ENCODE measurements at regions not wholly inside any gene's neighbourhood (a gene's known extent, or its start where the extent isn't known, plus 50 kb on each side); places are given as distances from the start of the nearest gene placed in this dataset.
"Not testable (repeated sequence)": the region's sequence is repeated elsewhere in the genome, so short reads cannot be mapped to it uniquely, and the experiment has no call there.

DNA sequence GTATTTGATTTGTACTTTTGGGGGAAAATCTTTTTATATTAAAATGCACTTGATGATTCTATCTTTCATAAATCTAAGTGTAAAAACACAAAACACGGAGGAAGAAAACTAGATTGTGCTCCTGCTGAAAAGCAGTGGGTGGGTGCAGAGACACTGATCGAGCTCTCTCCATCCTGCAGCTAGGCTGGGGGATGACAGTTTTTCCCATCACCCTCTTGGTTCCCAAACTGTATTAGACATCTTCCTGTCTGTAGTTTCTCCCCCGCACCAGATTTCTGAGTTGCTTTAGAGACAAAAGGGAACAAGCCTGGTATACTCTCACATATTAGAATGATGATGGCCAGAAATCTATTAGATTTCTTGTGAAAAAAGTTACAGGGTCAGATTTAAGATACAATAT, 99.6 kb downstream of the FAM114A2 start:
- H3K4me3 Mint-ChIP-seq: no peak overlapping the region

DNA sequence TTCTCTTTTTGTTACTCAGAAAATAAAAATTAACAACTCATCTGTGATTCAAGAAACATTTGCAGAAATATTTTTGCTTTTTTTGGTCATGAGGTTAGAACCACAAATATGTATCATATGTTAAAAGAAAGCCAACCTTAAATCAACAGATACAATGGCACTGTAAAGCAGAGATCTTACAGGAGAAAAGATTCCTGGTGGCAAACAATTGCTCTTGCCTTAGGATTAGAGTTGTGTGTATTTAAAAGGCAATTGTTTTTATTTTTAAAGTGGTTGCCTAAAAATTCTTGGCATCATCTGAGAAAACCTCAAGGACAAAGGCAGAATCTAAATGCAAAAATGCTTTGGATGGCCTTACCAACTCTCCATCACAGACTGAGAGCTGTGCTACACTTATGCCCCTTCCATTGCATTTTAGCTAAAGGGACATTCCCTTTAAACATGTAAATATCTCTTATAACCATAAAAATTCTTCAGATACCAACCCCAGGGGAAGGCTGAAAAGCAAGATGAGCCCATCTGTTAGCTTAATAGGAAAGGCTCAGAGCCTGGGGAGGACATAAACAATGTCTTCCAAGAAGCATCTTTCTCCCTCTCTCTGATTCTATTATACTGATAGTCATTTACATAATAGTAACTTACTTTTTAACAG, 100.4 kb downstream of the FAM114A2 start:
- ATAC-seq (no peak), DNase-seq (no peak)
- intact Hi-C loops (cut with micrococcal nuclease): no loop called here
- H3K4me3 Mint-ChIP-seq: no peak overlapping the region
- H3K36me3 Mint-ChIP-seq (ENCODE audit: low read depth): no peaks in the 10 kb centered on the region
- H3K9me3 Mint-ChIP-seq: peaks cover 42% of the 10 kb centered on the region
- TF ChIP-seq, protein P1, sequence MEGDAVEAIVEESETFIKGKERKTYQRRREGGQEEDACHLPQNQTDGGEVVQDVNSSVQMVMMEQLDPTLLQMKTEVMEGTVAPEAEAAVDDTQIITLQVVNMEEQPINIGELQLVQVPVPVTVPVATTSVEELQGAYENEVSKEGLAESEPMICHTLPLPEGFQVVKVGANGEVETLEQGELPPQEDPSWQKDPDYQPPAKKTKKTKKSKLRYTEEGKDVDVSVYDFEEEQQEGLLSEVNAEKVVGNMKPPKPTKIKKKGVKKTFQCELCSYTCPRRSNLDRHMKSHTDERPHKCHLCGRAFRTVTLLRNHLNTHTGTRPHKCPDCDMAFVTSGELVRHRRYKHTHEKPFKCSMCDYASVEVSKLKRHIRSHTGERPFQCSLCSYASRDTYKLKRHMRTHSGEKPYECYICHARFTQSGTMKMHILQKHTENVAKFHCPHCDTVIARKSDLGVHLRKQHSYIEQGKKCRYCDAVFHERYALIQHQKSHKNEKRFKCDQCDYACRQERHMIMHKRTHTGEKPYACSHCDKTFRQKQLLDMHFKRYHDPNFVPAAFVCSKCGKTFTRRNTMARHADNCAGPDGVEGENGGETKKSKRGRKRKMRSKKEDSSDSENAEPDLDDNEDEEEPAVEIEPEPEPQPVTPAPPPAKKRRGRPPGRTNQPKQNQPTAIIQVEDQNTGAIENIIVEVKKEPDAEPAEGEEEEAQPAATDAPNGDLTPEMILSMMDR (IDR thresholded peaks at IDR 0.05): no peak
- no peak overlapping the region for H3K27ac Mint-ChIP-seq
- ChIA-PET CTCF (no interaction called here), POLR2A (no interaction called here)
- no peaks in the 10 kb centered on the region for H3K27me3 Mint-ChIP-seq
- no peaks in the 10 kb centered on the region for H3K4me1 Mint-ChIP-seq (ENCODE audit: low read depth)

More for the DNA sequence above, 99.6 kb downstream of the FAM114A2 start:
- DNase-seq (no peak), ATAC-seq (no peak)
- ChIA-PET POLR2A (no interaction called here), CTCF (interaction anchor here (1.3 kb wide), 1 partner anchor 26 kb away, joined by 3 read pairs; no protein-coding TSS in a partner anchor)
- Mint-ChIP-seq H3K27me3 (no peaks in the 10 kb centered on the region), H3K27ac (no peak overlapping the region), H3K4me1 (ENCODE audit: low read depth) (no peaks in the 10 kb centered on the region), H3K9me3 (peaks cover 45% of the 10 kb centered on the region), H3K36me3 (ENCODE audit: low read depth) (no peaks in the 10 kb centered on the region)
- intact Hi-C loops (cut with micrococcal nuclease): no loop called here
- TF ChIP-seq, protein P1 (IDR thresholded peaks at IDR 0.05): no peak

DNA sequence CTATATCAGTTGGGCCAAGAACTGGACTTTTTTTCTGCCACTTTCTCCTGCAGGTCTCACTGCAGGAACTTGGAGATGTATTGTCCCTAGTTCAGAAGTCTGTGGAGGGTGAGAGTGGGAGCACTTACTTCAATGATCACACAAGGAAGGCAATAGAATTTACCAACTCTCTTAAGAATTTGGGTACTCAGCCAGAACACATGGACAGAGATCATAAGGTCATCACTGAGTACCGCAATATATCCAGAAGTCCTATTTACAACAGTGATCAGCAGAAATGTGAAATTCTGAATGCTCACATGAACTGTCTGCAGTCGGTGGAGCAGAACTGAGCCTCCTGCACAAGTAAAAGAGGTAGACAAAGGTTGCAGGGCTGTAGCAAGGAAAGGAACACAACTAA, 101.0 kb downstream of the FAM114A2 start:
- Mint-ChIP-seq H3K4me3 (no peak overlapping the region), H3K9me3 (peaks cover 42% of the 10 kb centered on the region), H3K4me1 (ENCODE audit: low read depth) (no peaks in the 10 kb centered on the region), H3K27me3 (no peaks in the 10 kb centered on the region), H3K27ac (no peak overlapping the region), H3K36me3 (ENCODE audit: low read depth) (no peaks in the 10 kb centered on the region)
- DNase-seq: no peak
- intact Hi-C loops (cut with micrococcal nuclease): no loop called here
- TF ChIP-seq, protein P1 (IDR thresholded peaks at IDR 0.05): no peak
- ATAC-seq: no peak
- ChIA-PET POLR2A (no interaction called here), CTCF (no interaction called here)

DNA sequence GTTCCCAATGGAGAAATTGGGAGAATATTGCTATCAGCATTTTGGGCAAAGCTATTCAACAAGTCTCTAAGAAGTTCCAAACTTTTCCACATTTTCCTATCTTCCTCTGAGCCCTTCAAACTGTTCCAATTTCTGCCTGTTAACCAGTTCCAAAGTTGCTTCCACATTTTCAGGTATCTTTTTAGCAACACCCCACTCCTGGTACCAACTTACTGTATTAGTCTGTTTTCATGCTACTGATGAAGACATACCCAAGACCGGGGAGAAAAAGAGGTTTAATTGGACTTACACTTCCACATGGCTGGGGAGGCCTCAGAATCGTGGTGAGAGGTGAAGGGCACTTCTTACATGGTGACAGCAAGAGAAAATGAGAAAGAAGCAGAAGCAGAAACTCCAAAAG, 103.6 kb downstream of the FAM114A2 start:
- H3K36me3 Mint-ChIP-seq (ENCODE audit: low read depth); ATAC-seq; intact Hi-C loops (cut with micrococcal nuclease); H3K4me1 Mint-ChIP-seq (ENCODE audit: low read depth); POLR2A ChIA-PET; H3K4me3 Mint-ChIP-seq; H3K27me3 Mint-ChIP-seq; DNase-seq; CTCF ChIA-PET; H3K27ac Mint-ChIP-seq: not testable (repeated sequence)
- H3K9me3 Mint-ChIP-seq: peaks cover 23% of the 10 kb centered on the region

DNA sequence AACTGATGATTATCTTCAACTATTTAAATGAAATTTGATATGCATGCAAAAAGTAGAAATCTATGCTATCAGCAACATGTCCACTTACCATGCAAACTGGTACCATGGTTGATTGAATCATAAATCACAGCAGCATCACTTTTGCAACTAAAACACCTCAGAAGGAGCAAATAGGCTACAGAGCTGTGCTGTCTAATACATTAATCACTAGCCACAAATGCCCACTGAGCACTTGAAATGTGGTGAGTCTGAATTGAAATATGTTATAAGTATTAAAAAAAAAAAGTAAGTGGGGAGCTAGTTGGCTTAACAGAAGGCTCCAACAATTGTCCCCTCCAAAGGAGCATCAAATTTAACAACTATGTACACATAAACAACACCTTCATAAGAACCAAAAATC, 112.5 kb downstream of the FAM114A2 start:
- Mint-ChIP-seq H3K4me3 (no peak overlapping the region), H3K27ac (no peak overlapping the region), H3K4me1 (ENCODE audit: low read depth) (no peaks in the 10 kb centered on the region), H3K36me3 (ENCODE audit: low read depth) (no peaks in the 10 kb centered on the region), H3K9me3 (no peaks in the 10 kb centered on the region), H3K27me3 (peaks cover 6% of the 10 kb centered on the region)
- intact Hi-C loops (cut with micrococcal nuclease): no loop called here
- TF ChIP-seq, protein P1 (IDR thresholded peaks at IDR 0.05): no peak
- no peak for DNase-seq
- POLR2A ChIA-PET: no interaction called here
- no peak for ATAC-seq
- CTCF ChIA-PET: no interaction called here

Data from activated CD8-positive, alpha-beta T cell treated with anti-CD3 and anti-CD28 coated beads for 36 hours (primary cell).